PC-3 (cell line): ENCODE measurements at regions not wholly inside any gene's neighbourhood (a gene's known extent, or its start where the extent isn't known, plus 50 kb on each side); places are given as distances from the start of the nearest gene placed in this dataset.

ENCODE experiments used
- CTCF ChIP-seq: fragments of 300-600 bp; sonication (generic); conservative IDR thresholded peaks from 2 replicates; pipeline ENCODE4 v1.5.1; 2017; ENCODE audit warnings: antibody characterized with exemption, low read depth, mild to moderate bottlenecking, low read length
- EZH2 ChIP-seq: fragments of 300-600 bp; sonication (generic); IDR thresholded peaks from one replicate; pipeline ENCODE4 v1.6.1; 2017; ENCODE audit warnings: antibody characterized with exemption, mild to moderate bottlenecking, low read length; ENCODE audit not compliant: unreplicated experiment
- EZH2phosphoT487 ChIP-seq: fragments of 300-600 bp; sonication (generic); IDR thresholded peaks from 2 replicates; pipeline ENCODE4 v1.6.1; 2018; ENCODE audit warnings: mild to moderate bottlenecking, antibody characterized with exemption, low read length, borderline replicate concordance

GRCh38 chr6:156351346-156351966 lies 425.7 kb upstream of the ARID1B start:
- no peak for TF ChIP-seq CTCF
- no peak for TF ChIP-seq EZH2phosphoT487
- TF ChIP-seq EZH2: no peak
